ENCODE measurements at regions not wholly inside any gene's neighbourhood (a gene's known extent, or its start where the extent isn't known, plus 50 kb on each side); places are given as distances from the start of the nearest gene placed in this dataset.

DNA sequence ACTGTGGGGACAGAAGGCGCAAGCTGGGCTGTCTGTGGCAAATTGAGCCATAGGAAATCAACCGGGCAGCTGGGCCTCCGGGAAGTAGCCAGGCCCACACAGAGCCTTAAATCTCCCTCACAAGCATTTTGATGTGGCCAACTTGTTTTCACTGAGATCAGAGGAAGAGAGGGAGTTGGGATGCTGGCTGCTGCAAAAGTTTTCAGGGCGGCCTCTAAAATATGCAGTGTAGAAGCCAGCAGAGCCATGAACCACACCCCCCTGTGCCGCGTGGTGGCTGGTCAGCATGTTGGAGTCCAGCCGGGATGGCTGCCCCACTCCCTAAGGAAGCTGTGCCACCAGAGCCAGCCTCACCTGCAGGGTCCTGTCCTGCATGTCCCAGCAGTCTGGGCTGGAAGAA lies 167.4 kb downstream of the CDC5L start:
- no peak for DNase-seq (ENCODE audit: low read depth)
- in situ Hi-C loops (cut with HindIII; ENCODE audit: low pct_unique_long_range_greater_than_20kb, low sequenced_read_pairs): no loop called here

DNA sequence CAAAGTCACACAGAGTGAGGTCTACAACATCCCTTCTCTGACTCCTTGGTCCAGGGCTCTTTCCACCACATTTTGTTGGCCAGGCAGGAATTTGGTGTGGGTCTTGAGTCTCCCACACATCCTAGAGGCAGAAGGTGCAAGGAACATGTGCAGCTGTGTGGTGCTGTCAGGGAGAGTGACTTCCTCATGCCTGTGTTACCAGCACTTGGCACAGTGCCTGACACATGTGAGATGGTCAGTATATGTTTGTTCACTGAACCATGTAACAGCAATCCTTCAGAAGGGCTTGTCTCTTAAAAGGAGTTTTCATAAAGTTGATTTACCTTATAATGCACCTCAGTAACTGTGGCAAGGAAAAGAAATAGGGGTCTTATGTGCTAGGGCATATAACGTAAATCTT lies 168.5 kb downstream of the CDC5L start:
- in situ Hi-C loops (cut with HindIII; ENCODE audit: low pct_unique_long_range_greater_than_20kb, low sequenced_read_pairs): no loop called here
- DNase-seq (ENCODE audit: low read depth): no peak

DNA sequence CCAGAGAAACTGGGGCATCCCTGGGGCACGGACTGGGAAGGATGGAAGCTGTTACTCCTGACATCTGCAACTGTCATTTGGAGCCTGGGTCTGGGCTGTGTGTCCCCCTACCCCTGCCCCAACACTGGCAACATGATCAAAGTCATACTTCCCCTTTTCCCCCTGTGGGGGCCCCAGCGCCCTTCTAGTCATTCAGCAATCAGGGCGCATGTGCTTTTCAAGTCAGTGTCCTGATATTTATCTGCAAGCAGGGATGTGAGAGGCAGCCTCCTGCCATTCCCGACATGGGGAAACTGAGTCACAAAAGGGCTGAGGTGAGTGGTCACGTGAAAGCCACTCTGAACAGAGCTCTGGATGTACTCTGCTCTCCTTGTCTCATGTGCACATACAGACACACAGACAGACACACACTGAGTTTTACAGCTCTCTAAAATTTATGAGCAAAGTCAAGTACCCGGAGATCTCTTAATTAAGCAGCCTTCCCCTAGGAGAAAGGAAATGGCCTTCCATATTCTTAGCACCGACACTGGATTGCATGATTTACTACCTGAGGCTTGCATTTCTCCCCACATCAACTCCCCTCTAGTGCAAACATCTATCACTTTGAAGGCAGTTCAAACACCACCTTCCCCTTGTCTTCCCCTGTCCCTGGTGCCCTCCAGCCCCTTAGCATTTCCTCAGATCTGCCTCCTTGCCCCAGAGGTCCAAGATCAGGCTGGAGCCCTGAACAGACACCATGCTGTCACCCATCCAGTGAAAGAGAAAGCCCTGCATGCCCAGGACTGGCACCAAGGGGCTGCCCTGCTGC lies 170.7 kb downstream of the CDC5L start:
- in situ Hi-C loops (cut with HindIII; ENCODE audit: low pct_unique_long_range_greater_than_20kb, low sequenced_read_pairs): no loop called here
- DNase-seq (ENCODE audit: low read depth): no peak

DNA sequence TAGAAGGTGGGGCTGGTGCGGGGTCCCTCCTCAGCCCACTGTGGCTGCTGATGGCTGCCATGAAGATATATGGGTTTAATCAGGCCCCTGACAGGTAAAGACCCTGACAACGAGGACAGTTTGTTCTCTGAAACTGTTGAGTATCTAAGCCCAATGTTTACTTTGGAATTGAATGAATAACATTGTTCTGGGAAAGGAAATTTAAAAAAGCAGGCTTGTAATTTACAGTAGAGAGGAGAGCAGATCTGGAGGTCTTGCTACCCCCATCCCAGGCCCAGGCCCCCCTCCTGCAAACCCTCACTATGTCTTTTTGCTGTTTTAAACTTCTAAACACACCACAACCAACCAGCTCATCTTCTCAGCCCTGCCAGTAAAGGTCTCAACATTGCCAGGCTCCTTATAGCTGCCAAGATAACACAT lies 171.3 kb downstream of the CDC5L start:
- in situ Hi-C loops (cut with HindIII; ENCODE audit: low pct_unique_long_range_greater_than_20kb, low sequenced_read_pairs): no loop called here
- no peak for DNase-seq (ENCODE audit: low read depth)

DNA sequence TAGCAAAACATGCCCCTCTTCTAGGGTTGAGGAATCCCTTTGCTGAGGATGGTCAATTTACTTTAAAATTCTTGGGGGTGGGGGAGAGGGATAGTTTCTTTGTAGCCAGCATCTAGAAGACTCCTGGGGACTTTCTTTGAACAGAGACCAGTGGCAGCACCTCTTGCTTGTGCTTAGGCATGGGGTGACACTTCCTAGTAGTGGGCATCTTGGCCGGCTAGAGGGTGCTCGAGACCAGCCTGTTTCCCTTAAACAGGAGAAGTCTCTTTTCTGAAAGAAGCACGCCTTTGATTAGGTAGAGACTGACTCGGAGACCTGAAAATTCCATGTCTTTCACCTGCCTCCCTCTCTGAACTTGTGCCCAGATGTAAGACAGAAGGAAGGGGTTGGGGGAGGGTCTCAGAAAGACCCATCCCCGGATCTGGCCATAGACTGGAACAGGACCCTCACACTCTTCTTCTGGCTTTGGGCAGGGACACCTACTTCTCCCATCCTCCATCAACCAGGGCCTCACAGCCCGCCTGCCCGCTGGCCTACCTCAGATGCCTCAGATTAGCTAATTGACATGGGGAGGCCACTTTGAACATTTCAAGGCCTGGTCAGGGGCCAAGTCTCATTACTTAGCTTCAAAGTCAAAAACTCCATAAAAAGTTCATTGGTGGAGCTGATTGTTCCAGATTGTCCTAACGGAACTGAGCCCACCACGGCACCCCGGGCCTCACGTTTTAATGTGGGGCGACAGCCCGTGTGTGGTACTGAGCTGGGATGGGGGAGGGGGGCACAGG lies 172.2 kb downstream of the CDC5L start:
- no peak for DNase-seq (ENCODE audit: low read depth)
- in situ Hi-C loops (cut with HindIII; ENCODE audit: low pct_unique_long_range_greater_than_20kb, low sequenced_read_pairs): no loop called here

DNA sequence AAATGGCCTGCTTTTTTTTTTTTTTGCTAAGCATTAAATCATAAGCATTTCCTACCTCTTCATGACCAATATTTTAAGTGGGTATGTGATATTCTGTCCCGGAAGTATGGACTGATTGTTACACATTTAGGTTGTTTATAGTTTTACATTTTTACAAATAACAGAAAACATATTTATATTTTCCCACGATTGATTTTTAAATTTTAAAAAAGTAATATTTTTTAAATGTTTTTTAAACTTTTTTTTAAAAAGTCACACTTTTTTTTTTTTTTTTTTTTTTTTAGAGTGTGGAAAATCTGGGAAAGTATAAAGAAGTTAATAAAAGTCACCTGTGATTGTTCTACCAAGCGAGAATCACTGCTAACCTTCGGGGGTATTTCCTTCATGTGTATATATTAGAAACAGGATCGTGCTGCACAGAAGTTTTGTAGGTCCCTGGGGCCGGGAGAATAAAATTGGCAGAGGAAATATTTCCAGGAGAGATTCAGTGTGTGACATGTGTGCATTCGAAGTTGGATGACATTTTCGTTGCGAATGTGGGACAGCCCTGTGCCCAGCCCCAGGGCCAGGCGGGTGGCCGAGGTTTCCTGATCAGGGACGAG lies 173.1 kb downstream of the CDC5L start:
- in situ Hi-C loops (cut with HindIII; ENCODE audit: low pct_unique_long_range_greater_than_20kb, low sequenced_read_pairs): no loop called here

DNA sequence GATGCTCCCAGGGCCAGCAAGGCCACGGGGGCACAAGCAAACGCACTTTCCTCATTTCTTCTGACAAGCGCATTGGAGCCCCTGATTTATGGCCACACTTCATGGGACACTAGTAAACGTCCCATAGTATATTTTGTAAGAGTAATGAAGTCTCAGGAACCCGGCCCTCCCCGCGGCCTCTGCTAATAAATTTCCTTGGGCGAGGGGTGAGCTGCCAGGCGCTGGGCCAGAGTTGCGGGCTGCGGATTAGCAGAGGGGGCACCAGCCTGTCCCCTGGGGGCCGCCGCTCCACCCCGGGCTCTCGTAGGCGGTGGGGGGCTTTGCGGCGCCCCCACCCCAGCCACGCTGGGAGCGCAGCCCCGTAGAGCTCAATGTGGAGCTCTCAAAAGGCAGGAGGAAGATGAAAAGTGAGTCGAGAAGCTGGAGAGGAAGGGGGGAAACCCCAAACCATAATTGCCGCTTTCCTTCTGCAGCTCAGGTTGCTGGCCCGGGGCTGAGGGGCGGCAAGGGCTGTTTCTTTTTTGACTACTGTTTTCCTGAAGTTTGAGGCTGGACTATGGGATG lies 173.6 kb downstream of the CDC5L start:
- no peak for DNase-seq (ENCODE audit: low read depth)
- in situ Hi-C loops (cut with HindIII; ENCODE audit: low pct_unique_long_range_greater_than_20kb, low sequenced_read_pairs): no loop called here

More for the DNA sequence above, 173.1 kb downstream of the CDC5L start:
- no peak for DNase-seq (ENCODE audit: low read depth)

DNA sequence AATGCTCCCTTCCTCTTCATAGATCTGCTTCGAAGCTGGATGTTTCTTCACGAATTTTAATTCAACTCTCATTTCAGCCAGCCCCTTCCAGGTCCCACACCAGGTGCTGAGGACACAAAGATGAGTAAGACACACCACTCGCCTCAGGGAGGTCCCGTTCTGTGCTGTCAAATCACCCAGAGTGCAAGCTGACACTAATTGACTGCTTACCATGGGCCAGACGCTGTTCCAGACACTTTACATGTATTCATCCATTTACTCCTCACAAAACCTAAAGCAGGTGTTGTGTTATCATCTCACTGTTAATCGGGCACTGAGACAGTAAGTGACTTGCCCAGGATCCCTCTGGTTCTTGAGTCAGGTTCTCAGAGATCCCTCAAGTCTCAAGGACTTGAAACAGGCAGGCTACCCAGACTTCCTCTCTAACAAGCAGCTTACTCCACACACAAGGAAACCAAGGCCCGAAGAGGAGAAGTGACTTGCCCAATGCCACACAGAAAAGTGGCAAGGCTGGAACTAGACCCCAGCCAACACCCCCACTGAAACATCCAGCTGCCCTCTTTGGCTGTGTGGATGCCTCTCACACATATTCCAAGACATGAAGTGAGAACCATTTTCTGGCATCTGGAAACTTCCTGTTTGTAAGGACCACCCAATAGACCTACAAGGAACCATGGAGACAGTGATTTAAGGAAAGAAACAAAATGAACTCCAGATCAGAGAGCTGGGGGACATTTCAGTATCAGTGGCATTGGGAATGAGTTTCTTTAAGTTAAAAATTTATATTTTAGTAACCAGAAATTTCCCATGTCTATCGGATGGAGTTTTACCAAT lies 174.5 kb downstream of the CDC5L start:
- DNase-seq (ENCODE audit: low read depth): no peak
- in situ Hi-C loops (cut with HindIII; ENCODE audit: low pct_unique_long_range_greater_than_20kb, low sequenced_read_pairs): no loop called here

DNA sequence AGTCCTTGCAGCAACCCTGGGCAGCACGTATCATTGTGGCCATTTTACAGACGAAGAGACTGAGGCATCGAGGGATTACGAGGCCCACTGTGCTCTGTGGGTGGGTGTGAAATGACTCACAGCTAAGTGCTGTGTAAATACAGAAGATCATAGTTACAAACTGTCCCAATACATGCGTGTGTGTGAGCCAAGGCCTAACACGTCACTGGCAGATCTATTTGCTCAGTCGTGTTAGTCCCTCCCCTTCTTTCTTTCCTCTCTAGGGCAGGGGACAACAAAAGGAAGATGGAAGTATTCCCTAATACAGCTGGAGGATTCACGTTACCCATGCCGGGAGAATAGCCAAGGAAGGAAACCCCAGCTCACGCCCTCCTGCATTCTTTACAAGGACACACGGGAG lies 175.9 kb downstream of the CDC5L start:
- DNase-seq (ENCODE audit: low read depth): no peak

DNA sequence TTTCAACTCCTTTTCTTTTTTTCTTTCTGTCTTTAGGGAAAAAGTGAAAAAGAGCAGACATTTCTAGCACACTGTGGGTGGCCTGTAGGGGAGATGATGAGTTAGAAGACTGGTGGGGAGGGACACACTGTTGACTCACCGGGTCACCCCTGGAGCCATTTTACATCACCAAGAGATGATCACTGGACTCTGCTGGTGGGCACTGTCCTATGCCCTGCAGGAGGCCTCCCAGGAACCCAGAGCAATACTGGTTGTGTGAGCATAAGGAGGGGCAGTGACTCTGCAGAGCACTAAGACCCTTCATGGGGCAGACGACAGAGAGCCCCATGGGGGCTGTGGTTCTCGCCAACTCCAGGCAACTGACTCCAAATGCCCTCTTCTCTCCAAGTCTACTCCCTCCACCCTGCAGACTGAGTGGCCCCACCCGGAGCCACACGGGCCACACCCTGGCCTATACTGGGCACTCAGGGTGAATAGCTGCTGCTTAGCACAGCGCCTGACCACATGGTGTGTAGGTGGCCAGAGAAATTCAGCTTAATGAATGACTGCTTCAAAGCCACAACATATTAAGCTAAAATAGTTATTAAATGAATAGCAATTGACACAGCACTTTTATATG lies 177.5 kb downstream of the CDC5L start:
- no peak for DNase-seq (ENCODE audit: low read depth)
- in situ Hi-C loops (cut with HindIII; ENCODE audit: low pct_unique_long_range_greater_than_20kb, low sequenced_read_pairs): no loop called here

More for the DNA sequence above, 175.9 kb downstream of the CDC5L start:
- in situ Hi-C loops (cut with HindIII; ENCODE audit: low pct_unique_long_range_greater_than_20kb, low sequenced_read_pairs): no loop called here

DNA sequence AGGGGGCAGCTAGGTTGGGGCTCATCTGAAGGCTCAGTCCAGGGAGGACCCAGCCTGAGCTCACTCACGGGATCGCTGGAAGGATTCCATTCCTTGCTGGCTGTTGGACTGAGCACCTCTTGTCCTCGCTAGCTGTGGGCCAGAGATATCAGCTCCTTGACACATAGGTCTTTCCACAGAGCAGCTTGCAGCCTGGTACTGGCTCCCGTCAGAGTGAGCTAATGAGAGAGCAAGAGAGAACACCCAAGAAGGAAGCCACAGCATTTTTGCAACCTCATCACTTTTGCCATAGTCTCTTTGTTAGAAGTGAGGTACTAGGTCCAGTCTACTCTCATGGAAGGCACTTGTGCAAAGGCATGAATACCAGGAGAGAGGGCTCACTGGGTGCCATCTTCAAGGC lies 179.9 kb downstream of the CDC5L start:
- DNase-seq (ENCODE audit: low read depth): no peak
- in situ Hi-C loops (cut with HindIII; ENCODE audit: low pct_unique_long_range_greater_than_20kb, low sequenced_read_pairs): no loop called here

DNA sequence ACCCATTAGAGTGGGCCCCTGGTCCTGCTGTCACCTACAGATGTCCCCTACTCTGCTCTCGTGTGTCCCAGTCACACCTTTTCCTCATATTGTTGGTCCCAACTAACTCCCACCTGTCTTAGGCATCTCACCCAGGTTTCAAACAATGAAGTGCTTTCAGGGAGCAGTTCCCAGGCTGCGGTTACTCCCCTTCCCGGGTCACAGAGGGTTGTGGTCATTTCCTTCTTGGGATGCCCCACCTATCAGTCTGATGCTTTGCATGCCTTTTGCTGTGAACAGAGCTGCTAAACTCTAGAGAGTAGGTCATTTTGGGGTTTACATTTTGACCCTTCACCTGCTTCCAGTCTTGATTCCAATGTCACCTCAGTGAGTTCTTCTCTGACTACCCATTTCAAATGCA lies 181.6 kb downstream of the CDC5L start:
- in situ Hi-C loops (cut with HindIII; ENCODE audit: low pct_unique_long_range_greater_than_20kb, low sequenced_read_pairs): no loop called here
- DNase-seq (ENCODE audit: low read depth): no peak

DNA sequence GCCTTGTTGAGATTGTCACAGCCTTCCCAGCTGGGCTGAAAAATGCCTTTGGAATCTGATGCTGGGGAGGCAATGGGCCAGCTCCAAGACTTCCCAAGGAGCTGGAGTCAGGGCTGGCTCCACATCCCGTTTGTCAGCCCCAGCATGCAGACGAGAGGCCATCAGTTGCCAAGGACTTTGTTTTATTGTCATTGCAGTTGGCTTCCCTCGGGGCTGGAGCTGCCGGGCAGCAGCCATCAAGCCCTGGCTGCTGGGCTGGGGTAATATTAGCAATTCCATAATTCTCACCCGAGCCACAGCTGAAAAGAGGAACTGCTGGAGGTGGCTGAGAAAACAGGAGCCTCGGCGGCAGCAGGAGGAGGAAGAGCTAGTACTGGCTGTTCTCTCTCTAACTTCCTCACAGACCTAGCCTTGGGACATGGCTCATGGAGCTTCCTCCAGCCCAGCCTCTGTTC lies 182.5 kb downstream of the CDC5L start:
- in situ Hi-C loops (cut with HindIII; ENCODE audit: low pct_unique_long_range_greater_than_20kb, low sequenced_read_pairs): no loop called here
- DNase-seq (ENCODE audit: low read depth): no peak

DNA sequence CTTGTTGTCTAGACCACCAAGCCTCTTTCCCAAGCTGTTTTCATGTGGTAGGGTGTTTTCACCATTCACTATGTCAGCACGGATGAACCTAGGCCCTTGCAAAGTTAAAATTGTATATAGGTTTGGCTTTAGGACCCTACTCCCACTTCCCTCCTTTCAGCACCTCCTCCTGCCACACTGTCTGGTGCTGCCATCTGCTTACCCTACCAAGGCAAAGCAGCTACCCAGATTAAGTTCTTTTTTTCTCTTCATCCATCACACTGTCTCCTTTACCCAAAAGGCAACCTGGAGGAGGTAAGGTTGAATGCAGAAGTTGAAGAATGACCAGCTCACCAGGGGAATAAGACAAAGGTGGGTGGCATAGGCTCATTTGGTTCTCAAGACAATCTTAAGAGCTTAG lies 184.0 kb downstream of the CDC5L start:
- DNase-seq (ENCODE audit: low read depth): no peak
- in situ Hi-C loops (cut with HindIII; ENCODE audit: low pct_unique_long_range_greater_than_20kb, low sequenced_read_pairs): no loop called here

DNA sequence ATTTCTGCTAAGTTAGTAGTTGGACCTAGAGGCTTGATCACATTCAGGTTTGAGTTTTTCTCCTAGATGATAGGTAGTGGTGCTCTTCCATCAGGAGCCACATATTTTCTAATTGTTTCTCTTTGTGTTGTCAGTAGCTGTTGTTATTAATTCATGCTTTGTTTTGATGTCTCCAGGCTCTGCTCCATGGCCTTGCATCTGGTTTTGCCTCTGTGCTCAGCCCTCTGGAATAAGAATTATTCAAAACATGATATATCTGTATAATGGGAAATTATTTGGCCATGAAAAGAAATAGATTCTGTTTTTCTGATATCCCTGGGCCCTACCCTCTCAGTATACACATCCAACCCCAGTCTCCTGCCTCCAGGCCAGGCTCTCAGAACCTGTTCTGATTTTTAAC lies 184.8 kb downstream of the CDC5L start:
- in situ Hi-C loops (cut with HindIII; ENCODE audit: low pct_unique_long_range_greater_than_20kb, low sequenced_read_pairs): no loop called here
- no peak for DNase-seq (ENCODE audit: low read depth)

DNA sequence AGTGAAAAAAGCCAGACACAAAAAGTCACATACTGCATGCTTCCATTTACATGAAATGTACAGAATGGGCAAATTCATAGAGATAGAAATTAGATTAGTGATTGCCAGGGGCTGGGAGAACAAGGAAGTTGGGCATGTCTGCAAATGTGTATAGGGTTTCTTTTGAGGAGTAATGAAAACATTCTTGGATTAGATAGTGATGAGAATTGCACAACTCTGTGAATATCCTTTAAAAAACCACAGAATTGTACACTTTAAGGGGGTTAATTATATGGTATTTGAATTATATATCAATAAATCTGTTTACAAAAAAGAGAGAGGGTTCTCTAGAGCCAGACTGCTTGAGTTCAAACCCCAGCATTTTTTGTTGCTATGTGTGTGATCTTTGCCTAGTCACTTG lies 188.1 kb downstream of the CDC5L start:
- in situ Hi-C loops (cut with HindIII; ENCODE audit: low pct_unique_long_range_greater_than_20kb, low sequenced_read_pairs): no loop called here

DNA sequence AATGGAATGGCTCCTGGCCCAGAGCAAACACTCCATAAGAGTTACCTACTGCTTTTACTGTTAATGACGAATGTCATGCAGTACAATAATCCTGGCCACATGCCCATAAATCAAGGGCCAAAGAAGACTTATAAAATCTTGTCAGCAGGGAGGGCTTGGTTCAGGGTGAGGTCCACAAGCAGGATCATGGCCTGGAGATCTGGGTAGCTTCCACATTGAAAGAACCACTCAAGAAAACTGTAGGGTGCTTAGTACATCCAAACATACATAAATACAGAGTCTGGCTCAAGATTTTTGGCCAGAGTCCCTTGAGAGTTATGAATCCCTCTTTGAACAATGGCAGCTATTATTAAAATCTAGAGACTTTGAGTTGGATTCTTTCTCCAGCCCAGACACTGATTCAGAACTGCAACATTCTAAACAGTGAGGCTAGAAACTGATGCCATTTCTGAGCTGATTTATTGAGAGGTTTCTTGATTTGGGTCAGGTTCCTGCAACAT lies 188.7 kb downstream of the CDC5L start:
- in situ Hi-C loops (cut with HindIII; ENCODE audit: low pct_unique_long_range_greater_than_20kb, low sequenced_read_pairs): no loop called here
- DNase-seq (ENCODE audit: low read depth): no peak

More for the DNA sequence above, 188.1 kb downstream of the CDC5L start:
- DNase-seq (ENCODE audit: low read depth): no peak

DNA sequence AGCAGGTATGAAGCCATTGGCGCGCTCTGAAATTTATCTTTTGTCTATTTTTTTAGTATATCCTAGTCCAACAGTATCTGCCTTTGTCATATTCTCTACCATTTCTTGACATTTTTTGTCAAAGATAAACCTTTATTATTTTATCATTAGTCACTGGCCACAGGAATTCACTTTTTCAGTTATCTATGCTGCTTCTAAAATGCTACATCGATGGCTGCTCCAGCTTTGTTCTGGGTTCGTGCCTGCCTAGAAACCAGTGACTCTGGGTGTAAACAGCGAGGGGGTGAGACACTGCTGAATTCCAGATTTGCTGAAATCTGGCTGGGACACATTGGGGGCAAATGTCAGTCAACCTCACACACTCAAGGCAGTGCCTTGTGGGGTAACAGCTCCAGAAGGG lies 193.4 kb downstream of the CDC5L start:
- DNase-seq (ENCODE audit: low read depth): no peak
- in situ Hi-C loops (cut with HindIII; ENCODE audit: low pct_unique_long_range_greater_than_20kb, low sequenced_read_pairs): no loop called here

All from Caki2 (cell line).